ENCODE measurements at regions not wholly inside any gene's neighbourhood (a gene's known extent, or its start where the extent isn't known, plus 50 kb on each side); places are given as distances from the start of the nearest gene placed in this dataset.

GRCh38 chr1:119226321-119226720, 85.9 kb upstream of the WARS2 start:
- TF ChIP-seq CTCF (conservative IDR thresholded peaks at IDR 0.05; ENCODE audit: low read depth in 2 of 2) (no peak), REST (IDR thresholded peaks at IDR 0.05; ENCODE audit: unreplicated experiment) (no peak), EZH2 (IDR thresholded peaks at IDR 0.05; ENCODE audit: low read depth, unreplicated experiment) (no peak), NANOG (IDR thresholded peaks at IDR 0.05; ENCODE audit: borderline replicate concordance) (no peak), POLR2AphosphoS5 (IDR thresholded peaks at IDR 0.05; ENCODE audit: low read depth) (no peak), STAT1 (IDR thresholded peaks at IDR 0.05; ENCODE audit: unreplicated experiment) (no peak), JUNB (IDR thresholded peaks at IDR 0.05; ENCODE audit: unreplicated experiment) (no peak), ZNF331 (CRISPR knock-in tag; IDR thresholded peaks at IDR 0.05; ENCODE audit: low read depth) (no peak), ETS1 (IDR thresholded peaks at IDR 0.05) (no peak)

All from GM23338 (cell line).